ENCODE measurements at regions not wholly inside any gene's neighbourhood (a gene's known extent, or its start where the extent isn't known, plus 50 kb on each side); places are given as distances from the start of the nearest gene placed in this dataset.

GRCh38 chr17:81345228-81346089, 49.8 kb upstream of the BAHCC1 start:
- peak in 45 of 56 donors; percentile 27 to 82 (median 66) for DNase-seq
